Ishikawa (cell line): ENCODE measurements at regions not wholly inside any gene's neighbourhood (a gene's known extent, or its start where the extent isn't known, plus 50 kb on each side); places are given as distances from the start of the nearest gene placed in this dataset.

Experiments used
- CEBPB ChIP-seq: IDR thresholded peaks from 2 replicates; pipeline ENCODE4 v1.6.1; 2012
- CREB1 ChIP-seq: IDR thresholded peaks from 2 replicates; pipeline ENCODE4 v1.6.1; 2012; ENCODE audit warnings: low read depth
- EGR1 ChIP-seq: IDR thresholded peaks from 2 replicates; pipeline ENCODE4 v1.6.1; 2012
- EP300 ChIP-seq: IDR thresholded peaks from 2 replicates; pipeline ENCODE4 v1.6.1; 2012; ENCODE audit warnings: borderline replicate concordance
- FOXM1 ChIP-seq: IDR thresholded peaks from 2 replicates; pipeline ENCODE4 v1.6.1; 2012; ENCODE audit warnings: low read depth, borderline replicate concordance
- MAX ChIP-seq: IDR thresholded peaks from 2 replicates; pipeline ENCODE4 v1.6.1; 2012
- TAF1 ChIP-seq: IDR thresholded peaks from 2 replicates; pipeline ENCODE4 v1.6.1; 2012; ENCODE audit warnings: low read depth, mild to moderate bottlenecking
- USF1 ChIP-seq: IDR thresholded peaks from 2 replicates; pipeline ENCODE4 v1.6.1; 2012
- YY1 ChIP-seq: IDR thresholded peaks from 2 replicates; pipeline ENCODE4 v1.6.1; 2012; ENCODE audit warnings: low read depth

- TF ChIP-seq CREB1 (no peak), EGR1 (no peak), EP300 (no peak), USF1 (no peak), TAF1 (no peak), MAX (no peak), FOXM1 (no peak), CEBPB (no peak), YY1 (no peak)
Observed at GRCh38 chr13:47144782-47145181, 247.9 kb upstream of the HTR2A start.
